HCT116 (cell line): ENCODE measurements at regions not wholly inside any gene's neighbourhood (a gene's known extent, or its start where the extent isn't known, plus 50 kb on each side); places are given as distances from the start of the nearest gene placed in this dataset.

Experiments used
- ATAC-seq: fragments of 200-7000 bp; cut with Tn5 transposase; 2 replicates; pipeline ENCODE4 v1.9.1; 2020; ENCODE audit warnings: mild to moderate bottlenecking, moderate library complexity
- BruUV-seq: library from RNA; stranded (reverse); fragments of 400-500 nt; replicated peaks from 2 replicates; lab custom pipeline; 2021; lab: Mats Ljungman, UMichigan
- CTCF ChIA-PET: fragments of 300-600 bp; sonication (Branson Sonifier 250); formaldehyde crosslinking; loops from one replicate; lab custom pipeline; 2021; ENCODE audit warnings: antibody characterized with exemption; lab: Charles Lee
- POLR2A ChIA-PET: fragments of 300-600, 350-600 bp; sonication (Branson Sonifier 250); formaldehyde crosslinking; loops from one replicate; lab custom pipeline; 2021; ENCODE audit warnings: antibody characterized with exemption; lab: Charles Lee
- RAD21 ChIA-PET, 2 experiments: fragments of 300-600 bp; sonication (Branson Sonifier 250); formaldehyde crosslinking; loops; one replicate each; lab custom pipeline; 2023; ENCODE audit warnings: low total read pairs in 2 of 2; ENCODE audit not compliant: uncharacterized antibody in 2 of 2, unreplicated experiment in 2 of 2, low non-redundant PET in 1 of 2; lab: Charles Lee
- DNase-seq: peaks from one replicate; pipeline ENCODE4 v3.0.0-alpha.2; 2010; ENCODE audit warnings: low read depth, low spot score
- H2AFZ ChIP-seq: fragments of 200-600 bp; shearing (Covaris generic), sonication (generic); 2 replicates; pipeline ENCODE4 v1.6.1; 2017; ENCODE audit warnings: low read depth, mixed run types, mixed read lengths, antibody characterized with exemption, low read length; ENCODE audit not compliant: poor library complexity, severe bottlenecking
- H3K27ac ChIP-seq: 2 replicates; pipeline ENCODE4 v1.5.1; 2012; ENCODE audit warnings: low read depth, low read length
- H3K27me3 ChIP-seq: fragments of 200-600 bp; sonication (generic); 2 replicates; pipeline ENCODE4 v1.6.1; 2016; ENCODE audit warnings: mixed run types, low read length, mixed read lengths; ENCODE audit not compliant: insufficient read depth
- H3K36me3 ChIP-seq, 2 experiments: fragments of 200-500 bp in 1 of 2; fragments of 200-600 bp in 1 of 2; sonication (Bioruptor generic) in 1 of 2; sonication (generic) in 1 of 2; 2 replicates each; pipeline versions ENCODE4 v1.5.1 to v1.6.1; 2014 to 2016; ENCODE audit warnings: low read length in 2 of 2, inconsistent platforms in 1 of 2, mixed read lengths in 1 of 2, mixed run types in 1 of 2; ENCODE audit not compliant: insufficient read depth in 2 of 2, control insufficient read depth in 1 of 2
- H3K4me1 ChIP-seq, 2 experiments: fragments of 200-600 bp in 1 of 2; sonication (generic) in 1 of 2; 2 replicates each; pipeline versions ENCODE4 v1.5.1 to v1.6.1; 2012 to 2017; ENCODE audit warnings: low read length in 2 of 2, inconsistent platforms in 1 of 2, mild to moderate bottlenecking in 1 of 2, mixed read lengths in 1 of 2, mixed run types in 1 of 2, moderate library complexity in 1 of 2; ENCODE audit not compliant: insufficient read depth in 2 of 2, control insufficient read depth in 1 of 2
- H3K4me2 ChIP-seq: fragments of 200-600 bp; sonication (generic); 2 replicates; pipeline ENCODE4 v1.6.1; 2017; ENCODE audit warnings: mixed run types, low read length, mixed read lengths
- H3K4me3 ChIP-seq, 2 experiments: fragments of 200-600 bp in 1 of 2; sonication (generic) in 1 of 2; replicated peaks in 1 of 2; 2 replicates each; pipeline ENCODE4 v1.5.1; 2011 to 2016; ENCODE audit warnings: low read length in 2 of 2, control low read depth in 1 of 2, low read depth in 1 of 2, mild to moderate bottlenecking in 1 of 2, mixed read lengths in 1 of 2, mixed run types in 1 of 2
- H3K79me2 ChIP-seq: fragments of 200-600 bp; sonication (generic); 2 replicates; pipeline ENCODE4 v1.6.1; 2017; ENCODE audit warnings: mild to moderate bottlenecking, mixed run types, low read length, moderate library complexity, mixed read lengths; ENCODE audit not compliant: insufficient read depth
- H3K9ac ChIP-seq: fragments of 200-600 bp; sonication (generic); 2 replicates; pipeline ENCODE4 v1.6.1; 2016; ENCODE audit warnings: low read length, mixed read lengths
- H3K9me2 ChIP-seq: fragments of 200-600 bp; sonication (generic), shearing (Covaris generic); 2 replicates; pipeline ENCODE4 v1.6.1; 2017; ENCODE audit warnings: mixed run types, mild to moderate bottlenecking, moderate library complexity; ENCODE audit not compliant: insufficient read depth
- H3K9me3 ChIP-seq, 2 experiments: fragments of 200-500 bp in 1 of 2; fragments of 200-600 bp in 1 of 2; sonication (Bioruptor generic) in 1 of 2; sonication (generic) in 1 of 2; 2 replicates each; pipeline ENCODE4 v1.6.1; 2014 to 2017; ENCODE audit warnings: low read length in 2 of 2, mixed read lengths in 2 of 2, inconsistent platforms in 1 of 2, low read depth in 1 of 2, mild to moderate bottlenecking in 1 of 2, mixed run types in 1 of 2, moderate library complexity in 1 of 2; ENCODE audit not compliant: control insufficient read depth in 1 of 2, insufficient read depth in 1 of 2
- H4K20me1 ChIP-seq: fragments of 200-600 bp; sonication (generic), shearing (Covaris generic); 2 replicates; pipeline ENCODE4 v1.6.1; 2017; ENCODE audit warnings: mixed run types, mild to moderate bottlenecking, moderate library complexity; ENCODE audit not compliant: insufficient read depth
- CBX3 ChIP-seq: IDR thresholded peaks from 2 replicates; pipeline ENCODE4 v1.6.1; 2012; ENCODE audit warnings: low read depth
- CEBPB ChIP-seq: IDR thresholded peaks from 2 replicates; pipeline ENCODE4 v1.6.1; 2012; ENCODE audit warnings: low read depth
- EGR1 ChIP-seq: IDR thresholded peaks from 2 replicates; pipeline ENCODE4 v1.6.1; 2012; ENCODE audit warnings: low read depth
- EZH2phosphoT487 ChIP-seq: fragments of 200-600 bp; IDR thresholded peaks from 2 replicates; pipeline ENCODE4 v1.6.1; 2018; ENCODE audit warnings: antibody characterized with exemption, borderline replicate concordance
- JUND ChIP-seq: IDR thresholded peaks from 2 replicates; pipeline ENCODE4 v1.6.1; 2012
- POLR2AphosphoS5 ChIP-seq: IDR thresholded peaks from 2 replicates; pipeline ENCODE4 v1.6.1; 2011; ENCODE audit warnings: mild to moderate bottlenecking, low read depth, low read length, moderate library complexity
- RAD21 ChIP-seq: IDR thresholded peaks from 2 replicates; pipeline ENCODE4 v1.6.1; 2012; ENCODE audit warnings: low read depth, mild to moderate bottlenecking
- SP1 ChIP-seq: IDR thresholded peaks from 2 replicates; pipeline ENCODE4 v1.6.1; 2012; ENCODE audit warnings: low read depth
- SRF ChIP-seq: IDR thresholded peaks from 2 replicates; pipeline ENCODE4 v1.6.1; 2012; ENCODE audit warnings: low read depth
- TCF7L2 ChIP-seq: IDR thresholded peaks from 2 replicates; pipeline ENCODE4 v1.7.0; 2011; ENCODE audit warnings: borderline replicate concordance, inconsistent platforms; ENCODE audit not compliant: insufficient read depth, insufficient read length; ENCODE audit errors: extremely low read depth
- YY1 ChIP-seq: IDR thresholded peaks from 2 replicates; pipeline ENCODE4 v1.6.1; 2011; ENCODE audit warnings: low read length, low read depth, moderate library complexity, mild to moderate bottlenecking; ENCODE audit not compliant: insufficient replicate concordance; ENCODE audit errors: extremely low read depth
- ZFX ChIP-seq: fragments of 450-650 bp; IDR thresholded peaks from 2 replicates; pipeline ENCODE4 v1.6.1; 2017
- ZNF274 ChIP-seq: fragments of 200-500 bp; sonication (Bioruptor generic); IDR thresholded peaks from 2 replicates; pipeline ENCODE4 v1.6.1; 2014; ENCODE audit warnings: mild to moderate bottlenecking, low read depth, low read length, inconsistent platforms
- intact Hi-C: fragments of 100-400 bp; cut with micrococcal nuclease; formaldehyde crosslinking; loops from 2 replicates; pipeline ENCODE4 v1.10.0; 2022
- TF ChIP-seq, protein P1 (sequence below), 3 experiments: fragments of 200-600 bp in 1 of 3; sonication (generic) in 1 of 3; IDR thresholded peaks in 2 of 3; conservative IDR thresholded peaks in 1 of 3; 2 replicates each; pipeline ENCODE4 v1.5.1; 2012 to 2017; ENCODE audit warnings: low read depth in 2 of 3, low read length in 2 of 3, antibody characterized with exemption in 1 of 3, borderline replicate concordance in 1 of 3, control low read depth in 1 of 3, mild to moderate bottlenecking in 1 of 3, mixed read lengths in 1 of 3, mixed run types in 1 of 3, moderate library complexity in 1 of 3; ENCODE audit not compliant: insufficient read depth in 1 of 3

DNA sequence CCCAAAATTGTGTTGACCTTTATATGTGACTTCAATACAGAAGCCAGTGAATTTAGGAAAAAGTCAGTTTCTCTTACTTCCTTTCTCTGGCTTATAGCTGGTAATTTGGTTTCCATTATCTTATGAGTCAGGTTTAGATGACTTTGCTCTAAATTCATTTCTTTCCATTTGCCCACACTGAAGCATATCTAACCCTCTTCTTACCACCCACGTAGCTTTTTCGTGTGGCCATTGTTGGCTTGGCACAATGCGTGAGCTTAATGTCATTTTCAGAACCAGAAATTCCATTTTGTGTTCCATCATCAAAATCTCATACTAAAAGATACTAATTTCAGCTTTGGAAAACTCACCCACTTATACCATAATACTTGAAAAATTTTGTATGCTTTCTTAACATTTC is 271.2 kb downstream of the INHBA start:
- Histone ChIP-seq H3K9me3 (0 out of 4 replicates have a peak, but pooled peaks cover 0 to 7% of the 10 kb centered on the region in 2 experiments), H3K4me3 (no peak overlapping the region), H3K9ac (no peak overlapping the region), H3K27ac (no peak overlapping the region), H4K20me1 (no peaks in the 10 kb centered on the region), H3K9me2 (no peaks in the 10 kb centered on the region), H3K36me3 (no peaks in the 10 kb centered on the region), H3K79me2 (no peaks in the 10 kb centered on the region), H3K4me1 (no peaks in the 10 kb centered on the region)
- ATAC-seq (no peak), DNase-seq (no peak)
- intact Hi-C loops, result no loop called here
- BruUV-seq, result no TSS peak
- CTCF ChIA-PET, result no interaction called here
- POLR2A ChIA-PET, result no interaction called here
- RAD21 ChIA-PET, result no interaction called here
- no peak for TF ChIP-seq SP1
- TF ChIP-seq EZH2phosphoT487, result no peak
- no peak for TF ChIP-seq RAD21
- TF ChIP-seq ZFX, result no peak
- no peak for TF ChIP-seq JUND
- TF ChIP-seq YY1, result no peak
- TF ChIP-seq TCF7L2, result no peak
- no peak for TF ChIP-seq SRF
- no peak for TF ChIP-seq CBX3
- no peak for TF ChIP-seq ZNF274
- TF ChIP-seq, protein P1, sequence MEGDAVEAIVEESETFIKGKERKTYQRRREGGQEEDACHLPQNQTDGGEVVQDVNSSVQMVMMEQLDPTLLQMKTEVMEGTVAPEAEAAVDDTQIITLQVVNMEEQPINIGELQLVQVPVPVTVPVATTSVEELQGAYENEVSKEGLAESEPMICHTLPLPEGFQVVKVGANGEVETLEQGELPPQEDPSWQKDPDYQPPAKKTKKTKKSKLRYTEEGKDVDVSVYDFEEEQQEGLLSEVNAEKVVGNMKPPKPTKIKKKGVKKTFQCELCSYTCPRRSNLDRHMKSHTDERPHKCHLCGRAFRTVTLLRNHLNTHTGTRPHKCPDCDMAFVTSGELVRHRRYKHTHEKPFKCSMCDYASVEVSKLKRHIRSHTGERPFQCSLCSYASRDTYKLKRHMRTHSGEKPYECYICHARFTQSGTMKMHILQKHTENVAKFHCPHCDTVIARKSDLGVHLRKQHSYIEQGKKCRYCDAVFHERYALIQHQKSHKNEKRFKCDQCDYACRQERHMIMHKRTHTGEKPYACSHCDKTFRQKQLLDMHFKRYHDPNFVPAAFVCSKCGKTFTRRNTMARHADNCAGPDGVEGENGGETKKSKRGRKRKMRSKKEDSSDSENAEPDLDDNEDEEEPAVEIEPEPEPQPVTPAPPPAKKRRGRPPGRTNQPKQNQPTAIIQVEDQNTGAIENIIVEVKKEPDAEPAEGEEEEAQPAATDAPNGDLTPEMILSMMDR (IDR thresholded peaks at IDR 0.05 in 2 of 3, conservative IDR thresholded peaks at IDR 0.05 in 1 of 3; ENCODE audit: borderline replicate concordance in 1 of 3, insufficient read depth in 1 of 3, low read depth in 2 of 3, low read length in 2 of 3), result no peak
- no peak for TF ChIP-seq POLR2AphosphoS5
- TF ChIP-seq CEBPB, result no peak
- TF ChIP-seq EGR1, result no peak
- TF ChIP-seq, all 23 proteins: peak for 0
- Histone ChIP-seq H3K27me3 (no peaks in the 10 kb centered on the region), H2AFZ (no peak overlapping the region), H3K4me2 (no peak overlapping the region)
